ENCODE measurements at regions not wholly inside any gene's neighbourhood (a gene's known extent, or its start where the extent isn't known, plus 50 kb on each side); places are given as distances from the start of the nearest gene placed in this dataset.

GRCh38 chr1:221171768-221172167 is 292.5 kb downstream of the HLX start:
- no peak for TF ChIP-seq POLR2AphosphoS5 (IDR thresholded peaks at IDR 0.05)
- TF ChIP-seq, protein P1, sequence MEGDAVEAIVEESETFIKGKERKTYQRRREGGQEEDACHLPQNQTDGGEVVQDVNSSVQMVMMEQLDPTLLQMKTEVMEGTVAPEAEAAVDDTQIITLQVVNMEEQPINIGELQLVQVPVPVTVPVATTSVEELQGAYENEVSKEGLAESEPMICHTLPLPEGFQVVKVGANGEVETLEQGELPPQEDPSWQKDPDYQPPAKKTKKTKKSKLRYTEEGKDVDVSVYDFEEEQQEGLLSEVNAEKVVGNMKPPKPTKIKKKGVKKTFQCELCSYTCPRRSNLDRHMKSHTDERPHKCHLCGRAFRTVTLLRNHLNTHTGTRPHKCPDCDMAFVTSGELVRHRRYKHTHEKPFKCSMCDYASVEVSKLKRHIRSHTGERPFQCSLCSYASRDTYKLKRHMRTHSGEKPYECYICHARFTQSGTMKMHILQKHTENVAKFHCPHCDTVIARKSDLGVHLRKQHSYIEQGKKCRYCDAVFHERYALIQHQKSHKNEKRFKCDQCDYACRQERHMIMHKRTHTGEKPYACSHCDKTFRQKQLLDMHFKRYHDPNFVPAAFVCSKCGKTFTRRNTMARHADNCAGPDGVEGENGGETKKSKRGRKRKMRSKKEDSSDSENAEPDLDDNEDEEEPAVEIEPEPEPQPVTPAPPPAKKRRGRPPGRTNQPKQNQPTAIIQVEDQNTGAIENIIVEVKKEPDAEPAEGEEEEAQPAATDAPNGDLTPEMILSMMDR (IDR thresholded peaks at IDR 0.05 in 8 of 11, conservative IDR thresholded peaks at IDR 0.05 in 3 of 11): no peak

Data from spleen (tissue), 7 donors.